ENCODE measurements at regions not wholly inside any gene's neighbourhood (a gene's known extent, or its start where the extent isn't known, plus 50 kb on each side); places are given as distances from the start of the nearest gene placed in this dataset.

DNA sequence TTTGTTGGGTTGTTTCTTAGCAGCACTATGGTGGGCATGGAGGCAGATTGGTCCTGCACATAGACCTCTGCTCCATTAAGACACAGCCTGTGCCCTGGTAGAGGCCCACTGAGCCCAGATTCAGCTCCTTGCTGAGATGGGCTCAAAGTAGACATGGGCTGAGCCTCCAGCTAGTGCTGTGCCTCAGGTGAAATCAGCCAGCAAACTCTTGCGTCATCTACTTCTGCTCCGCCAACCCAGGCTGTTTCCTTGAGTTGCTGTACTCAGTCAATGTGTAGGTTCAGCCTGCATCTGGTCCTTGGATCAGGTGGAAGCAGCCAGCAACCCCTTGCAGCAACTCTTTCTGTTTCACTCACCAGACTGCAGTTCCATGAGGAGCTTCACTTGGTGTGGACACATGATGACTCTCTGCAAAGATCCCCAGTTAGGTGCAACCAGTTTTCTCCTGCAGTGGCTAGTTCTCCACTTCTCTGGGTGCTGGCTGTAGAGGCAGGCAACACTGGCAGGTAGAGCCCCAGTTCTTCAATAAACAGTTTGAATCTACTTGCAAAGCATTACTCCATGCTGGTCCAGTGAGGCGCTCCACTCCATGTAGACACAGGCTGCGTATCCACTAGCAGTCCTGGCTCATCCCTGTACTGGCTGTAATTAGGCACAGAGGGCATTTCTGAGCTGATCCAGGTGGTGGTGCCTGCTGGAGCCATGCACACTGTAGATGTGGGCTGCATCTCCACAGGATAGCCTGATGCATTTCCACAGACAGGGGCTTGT, 199.0 kb upstream of the MAMLD1 start:
- DNase-seq (ENCODE audit: low read depth): no peak

DNA sequence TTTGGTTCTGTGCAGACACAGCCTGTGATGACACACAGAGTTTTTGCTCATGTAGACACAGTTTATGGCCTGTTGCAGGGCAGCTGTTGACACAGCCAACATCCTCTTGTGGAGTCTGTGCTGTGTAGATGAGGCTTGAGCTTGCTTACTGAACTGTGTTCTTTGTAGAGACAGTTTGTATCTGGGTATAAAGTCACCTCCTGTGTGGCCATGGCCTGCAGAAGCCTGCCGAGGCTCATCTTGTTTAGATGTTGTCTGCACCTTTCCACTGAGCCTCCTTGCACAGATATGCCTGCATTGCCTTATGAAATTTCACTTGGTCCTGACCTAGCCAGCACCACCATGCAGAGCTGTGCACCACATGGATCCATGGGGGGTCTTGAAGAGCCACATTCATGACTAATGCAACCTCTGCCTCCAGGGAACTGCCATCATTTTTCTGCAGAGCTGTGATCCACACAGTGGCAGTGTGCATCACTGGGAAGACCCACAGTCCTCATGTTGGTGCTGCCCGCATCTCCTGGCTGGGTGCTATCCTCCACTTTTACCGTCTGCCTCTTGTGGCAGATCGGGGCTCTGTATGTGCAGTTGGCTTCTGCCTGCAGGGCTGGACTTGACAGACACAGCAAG, 198.0 kb upstream of the MAMLD1 start:
- DNase-seq (ENCODE audit: low read depth): no peak

DNA sequence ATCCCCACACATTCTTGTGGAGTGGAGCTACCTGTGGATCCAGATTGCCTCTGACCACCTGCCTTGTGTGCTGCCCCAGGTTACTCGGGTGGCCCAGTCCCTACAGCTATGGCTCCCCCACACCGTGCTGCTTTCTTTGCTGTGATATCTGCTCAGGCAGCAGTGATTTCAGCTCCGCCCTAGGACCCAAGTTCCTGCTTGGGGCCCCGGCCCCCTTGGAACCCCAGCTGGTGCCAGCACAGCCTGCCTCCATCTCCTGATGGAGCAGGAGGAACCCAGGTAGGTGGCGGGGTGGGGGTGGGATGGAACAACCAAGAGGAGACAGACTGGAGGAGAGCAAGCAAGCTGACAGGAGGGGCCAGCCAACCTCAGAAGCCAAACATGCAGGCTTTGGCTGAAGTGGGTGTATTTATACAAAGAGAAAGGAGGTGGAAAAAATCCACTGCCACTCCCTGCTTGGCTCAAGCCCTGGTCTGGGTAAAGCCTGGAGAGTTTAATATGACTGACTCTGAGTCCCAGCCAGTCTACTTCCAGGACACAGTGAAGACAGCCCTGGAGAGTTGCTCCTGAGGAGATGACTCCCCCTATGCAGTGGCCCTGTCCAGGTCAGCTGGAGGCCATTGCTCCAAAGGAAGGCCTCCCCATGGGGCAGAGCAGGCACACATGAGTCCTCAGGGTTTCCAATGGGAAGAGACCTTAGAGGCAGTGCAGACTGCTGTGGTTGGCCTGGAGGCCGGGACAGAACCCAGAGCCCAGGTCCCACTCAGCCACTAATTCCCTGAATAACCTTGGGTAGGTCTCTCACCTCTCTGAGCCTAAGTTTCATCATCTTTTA, 197.1 kb upstream of the MAMLD1 start:
- DNase-seq (ENCODE audit: low read depth): no peak

DNA sequence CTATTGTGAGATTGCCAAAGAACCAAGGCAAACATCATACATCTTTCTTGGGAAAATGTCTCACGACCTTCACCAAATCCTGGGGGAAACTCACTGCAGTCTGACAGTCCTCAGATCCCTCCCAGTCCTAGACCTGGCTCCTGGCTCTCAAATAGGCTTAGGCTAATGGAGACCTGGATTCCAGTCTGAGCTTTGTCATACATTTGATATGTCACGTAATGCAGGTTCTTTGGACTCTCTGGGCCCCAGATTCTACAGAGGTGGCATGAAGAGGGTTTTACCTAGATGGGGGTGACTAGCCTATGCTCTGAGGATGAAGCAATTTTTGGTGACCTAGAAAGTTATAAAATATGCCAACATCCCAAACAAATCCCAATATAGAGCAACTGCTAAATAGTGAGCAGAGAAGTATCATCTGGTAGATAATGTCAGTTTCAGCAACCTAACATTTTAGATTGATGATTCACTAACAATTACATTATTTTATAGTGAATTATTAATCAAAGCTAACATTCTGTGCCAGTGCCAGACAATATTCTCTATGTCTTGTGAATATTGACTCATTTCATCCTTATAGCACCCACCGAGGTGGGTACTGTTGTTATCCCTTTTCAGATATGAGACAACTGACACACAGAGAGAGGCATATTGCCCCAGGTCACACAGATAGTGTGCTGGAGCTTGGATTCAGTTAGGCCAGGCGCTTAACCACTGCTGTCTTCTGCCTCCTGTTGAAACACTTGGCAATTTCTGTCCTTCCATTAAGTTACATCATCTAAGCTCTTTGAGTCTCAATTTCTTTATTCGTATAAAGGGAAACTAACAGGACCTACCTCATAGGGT, 195.4 kb upstream of the MAMLD1 start:
- no peak for DNase-seq (ENCODE audit: low read depth)

DNA sequence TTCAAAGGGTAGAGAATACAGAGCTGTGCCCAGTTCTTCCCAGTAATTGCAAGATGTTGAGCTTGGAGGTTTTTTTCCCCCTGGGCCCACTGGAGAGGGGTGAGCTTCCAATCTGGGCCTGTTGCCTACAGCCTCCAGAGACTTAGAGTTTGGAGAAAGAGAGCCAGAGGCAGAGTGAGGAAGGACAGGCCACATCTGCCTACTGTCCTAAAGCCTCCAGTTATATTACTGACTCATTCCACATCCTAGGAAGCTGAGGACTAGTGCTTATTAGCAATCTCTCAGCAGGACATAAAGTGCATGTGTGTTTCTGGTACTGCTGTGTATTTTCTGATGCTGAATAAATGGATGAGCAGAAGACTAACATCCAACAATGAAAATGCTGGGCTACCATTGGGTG, 181.0 kb upstream of the MAMLD1 start:
- DNase-seq (ENCODE audit: low read depth): peak; percentile 41

DNA sequence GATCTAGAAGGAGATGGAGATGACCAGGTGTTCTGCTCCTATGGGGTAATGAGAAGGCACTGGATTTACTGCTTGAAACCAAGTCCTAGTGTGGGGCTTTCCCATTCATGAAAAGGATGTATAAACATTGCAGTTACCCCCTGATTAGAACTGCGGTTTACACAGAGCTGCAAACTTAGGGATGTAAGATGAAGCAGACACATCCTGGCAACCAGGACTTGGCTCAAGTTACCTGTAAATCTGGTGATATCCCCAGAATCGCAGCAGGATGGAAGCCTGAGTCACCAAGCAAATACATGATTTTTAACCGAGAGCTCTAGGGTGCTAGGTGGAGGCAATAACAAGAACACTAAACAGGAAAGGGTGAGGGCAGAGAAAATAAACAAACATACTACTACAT, 178.6 kb upstream of the MAMLD1 start:
- peak; percentile 32 for DNase-seq (ENCODE audit: low read depth)

DNA sequence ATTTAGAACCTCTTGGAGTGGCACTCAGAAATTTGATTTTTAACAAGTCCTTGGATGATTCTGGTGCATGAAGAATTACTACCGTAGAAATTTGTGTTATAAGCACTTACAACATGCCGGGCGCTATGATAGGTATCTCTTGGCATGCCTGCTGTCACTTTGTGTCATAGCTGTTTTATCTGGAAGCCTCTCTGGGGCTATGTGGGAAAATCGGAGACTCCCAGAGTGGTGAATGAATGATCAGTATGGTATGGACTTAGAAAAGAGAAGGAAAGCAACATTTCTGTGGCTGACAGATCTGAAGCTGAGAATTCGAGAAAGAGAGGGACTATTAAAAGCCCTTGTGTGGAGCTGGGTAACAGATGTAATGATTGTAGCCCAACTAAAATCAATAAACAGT, 177.4 kb upstream of the MAMLD1 start:
- DNase-seq (ENCODE audit: low read depth): no peak

DNA sequence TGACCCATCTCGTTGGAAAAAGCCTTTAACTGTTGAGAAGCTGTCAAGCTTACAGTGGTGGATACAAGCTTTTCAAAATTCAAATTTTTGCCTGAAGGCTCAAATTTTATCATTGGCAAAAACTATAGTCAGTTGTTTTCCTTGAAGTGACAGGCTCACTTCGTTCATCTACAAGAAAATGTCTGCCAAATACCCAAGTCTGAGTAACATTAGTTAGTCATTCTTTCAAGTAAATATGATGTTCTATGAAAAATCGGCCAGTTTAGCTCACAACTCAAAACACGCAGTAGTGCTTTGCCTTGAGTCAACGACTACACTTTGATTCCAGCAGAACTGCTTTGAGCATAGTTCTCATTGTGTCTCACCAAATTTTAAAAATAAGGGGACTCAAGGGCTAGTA, 170.3 kb upstream of the MAMLD1 start:
- no peak for DNase-seq (ENCODE audit: low read depth)

DNA sequence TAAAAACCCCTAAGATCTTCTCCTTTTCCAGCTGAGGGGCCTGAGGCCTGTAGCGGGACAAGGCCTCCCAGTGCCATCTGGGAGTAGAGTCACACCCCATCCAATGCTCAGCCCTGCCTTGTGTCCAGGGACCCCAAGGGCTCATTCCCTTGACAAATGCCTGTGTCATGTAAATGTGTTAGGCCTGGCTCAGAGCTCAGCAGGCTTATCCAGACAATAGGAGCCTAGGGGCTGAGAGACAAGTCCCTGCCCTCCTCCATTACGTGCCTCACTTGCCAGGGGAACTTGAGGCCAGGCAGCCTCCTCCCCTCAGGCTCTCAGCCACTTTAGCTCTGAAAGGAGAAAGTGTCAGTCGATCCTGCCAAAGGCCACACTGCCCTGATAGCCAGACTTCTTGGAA, 166.8 kb upstream of the MAMLD1 start:
- no peak for DNase-seq (ENCODE audit: low read depth)

DNA sequence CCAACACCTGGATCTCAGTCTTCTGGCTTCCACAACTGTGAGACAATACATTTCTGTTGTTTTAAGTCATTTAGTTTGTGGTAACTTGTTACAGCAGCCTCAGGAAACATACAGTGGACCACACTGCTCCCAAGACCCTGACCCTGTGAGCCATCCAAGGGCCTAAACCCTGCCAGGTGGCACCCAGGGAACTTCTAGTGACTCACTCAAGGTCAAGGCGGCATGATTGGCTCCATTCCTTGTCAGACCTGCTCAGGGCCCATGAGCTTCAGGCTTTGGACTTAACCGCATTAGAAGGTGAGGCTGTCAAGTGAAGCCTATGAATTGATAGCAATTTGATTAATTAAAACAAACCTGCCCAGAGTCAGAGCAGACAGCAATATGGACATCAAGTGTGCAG, 165.7 kb upstream of the MAMLD1 start:
- no peak for DNase-seq (ENCODE audit: low read depth)

DNA sequence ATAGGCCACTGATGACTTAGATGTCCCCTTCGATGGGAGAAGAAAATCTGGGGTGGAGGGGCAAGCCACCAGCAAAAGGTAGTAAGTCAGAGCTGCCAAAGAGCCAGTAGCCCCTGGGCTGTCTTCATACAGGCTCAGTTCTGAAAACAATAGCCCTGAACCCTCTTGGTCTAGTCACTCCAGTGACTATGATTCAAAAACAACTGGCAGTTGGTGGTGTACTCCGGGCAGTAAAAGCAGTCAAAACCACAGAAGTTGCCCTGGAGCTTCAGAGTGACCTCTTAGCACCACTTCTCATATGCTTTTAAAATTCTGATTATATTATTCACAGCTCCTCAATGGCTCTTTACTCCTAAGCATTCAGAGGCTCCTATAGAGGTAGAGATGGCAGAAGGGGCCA, 164.3 kb upstream of the MAMLD1 start:
- DNase-seq (ENCODE audit: low read depth): peak; percentile 84

DNA sequence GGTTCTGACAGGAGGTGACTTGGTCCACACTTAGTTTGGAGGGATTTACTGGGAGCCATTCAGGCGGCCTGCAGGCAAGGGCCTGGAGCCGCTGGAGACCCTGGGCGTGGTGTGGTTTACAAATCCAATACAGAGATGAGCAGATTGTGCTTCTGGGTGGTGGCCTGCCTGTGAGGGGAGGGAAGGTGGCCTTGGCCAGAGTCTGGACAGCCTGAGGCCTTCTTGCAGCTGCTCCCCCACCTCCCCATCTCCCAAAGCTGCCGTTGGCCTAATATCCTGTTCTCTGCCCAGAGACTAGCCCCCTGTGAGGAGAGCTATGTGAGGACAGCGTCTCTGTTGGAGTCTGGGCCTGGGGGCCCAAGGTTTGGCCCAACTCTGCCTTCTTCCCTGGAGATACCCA, 163.9 kb upstream of the MAMLD1 start:
- peak; percentile 48 for DNase-seq (ENCODE audit: low read depth)

DNA sequence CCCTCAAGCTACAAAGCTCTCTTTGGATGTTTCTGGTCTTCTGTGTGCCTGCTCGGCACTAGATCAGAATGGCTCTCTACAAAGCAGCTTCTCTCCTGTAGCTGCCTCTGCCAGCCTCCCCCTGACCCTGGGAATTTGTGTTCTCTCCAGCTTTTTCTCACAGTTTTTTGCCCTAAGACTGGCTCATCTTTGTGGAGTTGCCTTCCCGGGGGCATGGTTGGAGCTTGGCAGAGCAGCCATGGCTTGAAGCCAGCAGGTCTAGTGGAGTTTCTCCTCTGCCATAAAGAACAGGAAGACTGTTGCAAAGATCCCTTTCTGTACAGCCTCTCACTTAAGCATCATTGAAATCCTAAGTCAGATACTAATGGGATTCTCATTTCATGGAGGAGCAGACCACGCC, 163.3 kb upstream of the MAMLD1 start:
- no peak for DNase-seq (ENCODE audit: low read depth)

DNA sequence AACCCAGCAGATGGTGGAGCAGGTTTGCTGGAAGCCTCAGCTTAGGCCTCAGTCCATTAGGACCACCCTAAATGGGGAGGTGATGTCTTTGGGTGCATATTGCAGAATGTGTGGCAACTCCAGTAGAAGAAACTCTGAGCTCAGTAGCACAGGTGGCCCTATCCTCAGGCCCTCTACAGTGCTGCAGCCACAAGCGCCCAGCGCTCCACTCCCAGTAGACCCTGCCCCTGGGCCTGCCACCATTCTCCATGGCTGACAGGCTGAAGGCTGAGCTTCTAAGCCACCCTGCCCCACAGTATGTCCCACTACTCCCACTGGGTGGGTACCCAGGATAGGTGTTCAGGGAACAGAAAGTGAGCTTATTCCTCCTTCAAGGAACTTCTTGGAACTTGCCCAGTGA, 162.8 kb upstream of the MAMLD1 start:
- DNase-seq (ENCODE audit: low read depth): no peak

DNA sequence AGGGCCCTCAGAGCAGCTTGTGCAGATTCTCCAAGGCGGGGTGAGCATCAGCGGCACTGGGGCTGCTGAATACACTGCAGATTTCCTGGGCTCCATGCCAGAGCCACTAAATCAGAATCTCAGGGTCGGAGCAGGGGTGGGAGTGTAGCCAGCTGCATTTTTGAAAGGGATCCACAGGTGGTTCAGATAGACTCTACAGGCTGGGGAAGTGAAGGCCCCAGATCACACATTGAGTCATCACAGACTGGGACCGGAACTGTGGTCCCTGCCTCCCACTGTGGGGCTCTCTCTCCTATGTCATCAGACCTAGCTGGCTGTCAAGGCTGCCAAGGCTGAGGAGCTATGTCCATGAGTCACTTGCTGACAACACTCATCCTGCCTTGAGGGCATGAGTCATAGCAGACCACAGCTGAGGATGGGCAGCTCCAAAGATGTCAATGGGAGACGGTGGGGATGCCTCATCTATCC, 162.3 kb upstream of the MAMLD1 start:
- peak; percentile 98 for DNase-seq (ENCODE audit: low read depth)

DNA sequence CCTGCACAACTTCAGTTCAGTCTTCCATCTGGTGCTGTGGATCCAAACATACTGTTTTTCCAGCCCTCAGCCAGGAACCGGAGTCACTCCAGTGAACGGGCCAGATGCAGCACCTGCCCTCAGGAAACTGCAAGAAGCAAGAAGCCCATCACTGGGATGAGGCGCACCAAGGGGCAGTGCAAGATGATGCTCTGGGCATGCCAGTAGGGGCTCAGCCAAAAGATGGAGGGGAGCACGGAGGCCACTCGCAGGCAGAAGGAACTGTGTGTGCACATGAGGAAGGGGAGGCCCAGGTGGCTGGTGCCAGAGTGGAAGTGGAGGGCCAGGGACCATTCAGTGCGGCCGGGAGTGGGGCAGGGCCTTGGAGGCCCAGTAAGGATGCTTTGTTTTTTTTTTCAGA, 161.7 kb upstream of the MAMLD1 start:
- DNase-seq (ENCODE audit: low read depth): no peak

DNA sequence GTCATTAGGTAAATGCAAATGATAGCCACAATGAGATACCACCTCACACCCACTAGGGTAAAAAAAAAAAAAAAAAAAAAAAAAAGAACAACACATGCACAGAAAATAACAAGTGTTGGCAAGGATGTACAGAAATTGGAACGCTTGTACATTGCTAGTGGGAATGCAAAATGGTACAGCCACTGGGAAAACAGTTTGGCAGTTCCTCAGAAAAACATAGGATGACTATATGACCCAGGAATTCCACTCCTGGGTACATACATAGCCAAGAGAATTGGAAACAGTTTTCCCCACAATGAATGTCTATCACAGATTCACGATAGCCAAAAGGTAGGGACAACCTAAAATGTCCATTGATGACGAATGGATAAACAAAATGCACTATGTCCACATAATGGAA, 161.3 kb upstream of the MAMLD1 start:
- DNase-seq (ENCODE audit: low read depth): no peak

DNA sequence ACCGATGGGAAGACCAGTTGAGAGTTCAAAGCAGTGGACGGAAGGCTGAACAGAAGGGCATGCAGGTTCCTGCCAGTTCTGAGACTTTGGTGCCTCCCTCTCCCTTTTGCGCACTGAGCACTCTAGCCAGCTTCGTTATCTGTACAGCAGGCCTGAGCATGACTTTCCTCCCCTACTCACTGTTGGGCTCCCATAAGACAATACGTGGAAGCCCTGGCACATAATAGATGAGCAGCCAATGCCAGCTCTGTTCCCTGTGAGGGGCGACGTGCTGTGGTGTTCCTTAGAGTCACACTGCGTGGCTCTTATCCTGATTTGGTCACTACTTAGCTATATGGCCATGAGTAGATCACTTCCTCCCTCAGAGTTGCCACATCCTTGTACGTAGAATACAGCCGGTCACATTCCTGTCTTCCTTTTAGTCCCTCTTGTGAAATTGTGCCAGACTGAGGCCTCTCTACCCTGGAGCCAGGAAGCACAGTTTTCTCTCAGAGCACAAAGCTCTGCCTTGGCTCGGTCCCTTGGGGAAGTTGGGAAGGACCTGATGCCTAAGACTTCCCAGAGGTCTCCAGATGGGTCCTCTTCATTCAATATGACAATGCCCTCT, 160.4 kb upstream of the MAMLD1 start:
- DNase-seq (ENCODE audit: low read depth): peak; percentile 52

DNA sequence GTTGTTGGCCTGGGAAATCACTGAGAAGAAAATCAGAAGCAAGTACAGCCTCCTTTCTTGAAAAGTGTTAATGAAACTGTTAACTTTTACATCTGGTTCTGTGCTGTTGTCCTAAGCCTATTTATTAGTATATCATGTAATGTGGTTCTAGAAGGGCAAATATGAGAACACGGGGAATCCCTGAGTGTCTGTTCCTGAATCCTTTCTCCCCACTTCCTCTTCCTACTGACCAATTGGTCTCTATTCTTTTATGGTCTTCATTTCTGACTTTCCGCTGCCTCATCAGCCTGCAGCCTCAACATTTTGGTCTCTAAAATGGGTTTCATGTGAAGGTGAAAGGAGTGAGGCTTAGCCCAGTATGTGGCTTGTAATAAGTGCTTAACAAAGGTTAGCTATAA, 159.9 kb upstream of the MAMLD1 start:
- no peak for DNase-seq (ENCODE audit: low read depth)

DNA sequence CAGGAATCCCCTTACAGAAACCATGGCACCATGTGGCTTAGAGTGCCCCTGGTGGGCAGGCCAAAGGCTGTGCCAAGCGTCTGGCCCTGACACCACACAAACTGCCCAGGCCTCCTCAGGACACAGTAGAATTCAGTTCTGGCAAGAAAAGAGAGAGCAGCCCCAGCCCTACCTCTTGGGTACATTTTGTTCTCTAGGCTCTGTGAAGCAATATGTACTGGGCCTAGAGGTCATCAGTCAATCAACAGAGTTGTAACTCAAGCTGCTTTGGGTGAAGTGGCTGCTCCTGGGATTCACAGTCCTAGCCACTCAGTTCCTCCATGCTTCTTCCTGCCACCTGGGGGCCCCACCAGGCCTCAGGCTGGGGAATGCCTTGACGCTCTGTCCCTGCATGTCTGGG, 158.1 kb upstream of the MAMLD1 start:
- peak; percentile 72 for DNase-seq (ENCODE audit: low read depth)

DNA sequence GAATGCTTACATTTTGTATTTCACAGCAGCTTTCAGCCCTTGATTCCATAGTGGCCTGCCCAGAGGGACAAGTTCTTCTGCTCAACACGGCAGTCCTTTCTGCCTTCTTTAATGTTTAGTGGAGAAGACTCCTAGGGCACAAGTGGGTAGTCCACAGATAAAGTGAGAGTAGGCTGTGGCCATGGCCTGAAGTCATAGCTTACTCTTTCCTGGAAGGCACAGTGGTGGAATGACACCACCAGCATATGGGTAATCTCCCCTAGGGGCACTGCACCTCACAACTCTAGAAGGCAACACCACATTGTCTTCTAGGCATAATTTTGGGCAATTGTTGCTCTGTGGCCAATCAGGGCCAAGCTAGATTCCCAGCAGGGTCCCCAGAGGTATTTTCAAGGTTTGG, 155.4 kb upstream of the MAMLD1 start:
- DNase-seq (ENCODE audit: low read depth): no peak

Data from LHCN-M2 (cell line).